ENCODE measurements at regions not wholly inside any gene's neighbourhood (a gene's known extent, or its start where the extent isn't known, plus 50 kb on each side); places are given as distances from the start of the nearest gene placed in this dataset.
A peak's percentile ranks its signal among the peaks of the same experiment; 100 is the strongest.

DNA sequence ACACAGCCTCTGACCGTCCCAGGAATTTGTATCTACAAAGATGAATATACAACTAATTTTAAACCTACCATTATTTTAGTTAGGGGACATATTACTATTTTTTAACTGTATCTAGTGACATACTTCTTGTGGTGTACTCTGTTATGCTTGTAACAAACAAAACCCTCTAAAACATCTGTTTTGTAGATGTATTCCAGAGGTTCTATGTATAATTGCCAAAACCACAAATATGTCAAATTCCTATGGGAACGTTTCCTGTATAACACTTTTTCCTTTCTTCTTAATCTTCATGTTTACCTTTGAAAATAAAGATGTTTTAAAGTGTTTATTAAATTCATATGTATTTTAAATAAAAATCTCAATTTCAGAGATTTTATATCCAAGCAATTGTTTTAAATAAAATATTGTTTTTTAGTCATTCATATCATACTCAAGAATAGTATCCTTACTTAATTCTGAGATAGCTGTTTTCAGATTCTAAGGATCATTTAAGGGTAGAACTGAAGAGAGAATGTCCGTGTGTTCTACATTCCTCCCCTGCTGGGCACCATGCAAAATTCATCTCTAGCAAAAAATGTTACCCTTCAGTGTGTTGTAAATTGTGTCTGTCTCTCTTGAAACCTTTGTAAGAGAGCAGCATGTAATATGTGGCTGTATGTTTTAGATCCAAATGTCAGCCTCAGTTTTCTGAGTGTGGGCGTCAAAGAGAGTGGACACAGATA is 1327.7 kb downstream of the EFNB2 start:
- DNase-seq (ENCODE audit: extremely low read depth in 1 of 2, low read depth in 1 of 2), result no peak

DNA sequence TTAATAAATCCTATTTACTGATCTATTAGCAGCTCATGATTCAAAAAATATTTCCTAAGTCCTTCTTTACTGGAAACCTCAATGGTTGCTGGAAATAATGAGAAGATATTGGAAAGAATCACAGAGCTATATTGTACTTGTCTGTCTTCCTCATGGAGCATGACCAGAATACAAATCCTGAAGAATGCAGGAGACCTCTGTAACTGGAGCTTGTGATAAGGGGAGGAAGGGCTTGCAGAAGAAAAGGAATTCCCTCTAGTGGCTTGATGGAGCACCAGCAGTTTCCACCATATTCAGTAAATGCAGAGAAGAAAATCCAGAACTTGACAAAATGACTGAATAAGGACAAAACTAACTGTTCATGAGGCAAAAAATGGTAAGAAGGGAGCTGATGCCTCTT is 1333.1 kb downstream of the EFNB2 start:
- no peak for DNase-seq (ENCODE audit: extremely low read depth in 1 of 2, low read depth in 1 of 2)

DNA sequence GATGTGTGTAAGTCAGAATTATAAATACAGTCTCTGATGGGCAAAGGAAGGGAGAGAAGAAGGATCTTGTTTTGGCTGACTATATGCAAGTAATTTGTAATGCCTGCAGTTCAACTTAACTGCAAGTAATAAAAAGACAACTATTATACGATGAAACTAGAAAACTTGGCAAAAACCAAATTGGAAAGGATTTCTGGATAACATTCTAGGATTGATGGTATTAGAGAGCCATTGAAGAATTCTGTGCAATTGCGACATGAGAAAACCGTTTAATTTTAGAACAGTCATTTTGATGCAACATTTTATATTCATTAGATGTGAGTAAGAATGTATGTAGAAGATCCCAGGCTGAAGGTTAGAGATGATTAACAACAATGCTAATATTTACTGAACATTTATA is 1334.1 kb downstream of the EFNB2 start:
- no peak for DNase-seq (ENCODE audit: extremely low read depth in 1 of 2, low read depth in 1 of 2)

DNA sequence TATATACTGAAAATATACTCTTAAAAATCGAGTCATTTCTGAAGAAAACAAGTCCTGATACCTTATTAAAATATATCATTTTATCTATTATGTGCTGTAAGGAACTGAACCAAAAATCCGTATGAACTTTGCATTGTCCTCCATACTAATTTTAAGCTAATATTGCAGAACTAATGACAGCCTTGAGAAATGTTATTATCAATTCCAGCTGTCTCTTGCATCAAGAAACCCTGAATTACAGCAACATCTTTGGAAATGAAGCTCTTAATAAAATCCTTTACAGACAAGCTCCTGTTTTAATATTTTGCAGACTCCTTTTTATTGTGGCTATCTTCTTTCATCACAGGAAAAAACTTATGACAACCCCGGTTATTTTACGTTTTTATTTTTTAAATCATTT is 1335.3 kb downstream of the EFNB2 start:
- no peak for DNase-seq (ENCODE audit: extremely low read depth in 1 of 2, low read depth in 1 of 2)

DNA sequence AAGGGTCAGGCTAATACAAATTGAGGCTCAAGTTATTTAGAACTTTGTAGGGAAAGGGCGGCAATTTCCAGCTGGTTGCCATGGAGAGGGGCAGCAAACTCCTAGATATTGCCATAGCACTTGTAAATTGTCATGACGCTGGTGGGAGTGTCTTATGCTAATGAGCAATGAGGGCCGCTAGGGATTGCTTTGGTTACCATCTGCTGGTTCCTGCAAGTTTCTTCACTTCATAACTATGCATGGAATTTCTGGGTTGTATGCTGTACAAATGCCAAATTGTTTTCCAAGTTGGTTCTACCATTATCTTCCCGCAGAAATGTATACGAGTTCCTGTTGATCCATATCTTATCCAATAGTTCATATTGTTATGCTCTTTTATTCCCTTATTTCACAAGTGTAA is 1339.4 kb downstream of the EFNB2 start:
- DNase-seq (ENCODE audit: extremely low read depth in 1 of 2, low read depth in 1 of 2), result no peak

DNA sequence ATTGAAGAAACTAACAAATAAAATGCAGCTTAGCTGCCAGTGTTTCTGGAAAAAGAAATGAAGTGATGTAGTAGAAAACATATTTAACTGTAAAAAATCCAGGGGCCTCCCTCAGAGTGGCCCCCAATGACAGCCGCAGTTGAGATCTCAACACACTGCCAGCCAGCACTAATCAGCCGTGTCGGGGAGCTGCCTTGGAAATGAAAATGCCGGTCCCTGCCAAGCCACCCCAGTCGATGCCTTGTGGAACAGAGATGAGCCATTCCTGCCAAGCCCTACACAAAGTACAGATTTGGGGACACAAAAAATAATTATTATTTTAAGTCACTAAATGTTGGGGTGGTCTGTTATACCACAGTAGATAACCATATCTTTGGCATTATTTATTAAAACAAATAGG is 1342.4 kb downstream of the EFNB2 start:
- no peak for DNase-seq (ENCODE audit: extremely low read depth in 1 of 2, low read depth in 1 of 2)

DNA sequence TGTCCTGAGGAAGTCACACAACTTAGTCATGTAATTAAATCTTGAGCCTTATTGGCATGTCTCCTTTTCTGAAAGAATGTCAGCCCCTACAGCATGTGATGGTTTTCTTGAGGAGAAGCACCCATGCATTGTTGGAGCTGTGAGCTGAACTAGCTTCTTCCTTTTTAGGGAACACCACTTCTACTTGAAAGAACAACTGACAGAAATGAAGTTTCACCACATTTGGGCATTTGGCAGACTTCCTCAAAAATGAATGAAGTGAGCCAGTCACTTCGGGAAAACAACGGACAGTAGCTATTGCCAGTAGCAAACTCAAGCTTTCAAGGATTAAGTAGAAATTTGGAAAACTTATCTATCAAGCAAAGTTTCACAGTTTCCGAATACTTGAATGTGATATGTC is 1351.3 kb downstream of the EFNB2 start:
- no peak for DNase-seq (ENCODE audit: extremely low read depth in 1 of 2, low read depth in 1 of 2)

DNA sequence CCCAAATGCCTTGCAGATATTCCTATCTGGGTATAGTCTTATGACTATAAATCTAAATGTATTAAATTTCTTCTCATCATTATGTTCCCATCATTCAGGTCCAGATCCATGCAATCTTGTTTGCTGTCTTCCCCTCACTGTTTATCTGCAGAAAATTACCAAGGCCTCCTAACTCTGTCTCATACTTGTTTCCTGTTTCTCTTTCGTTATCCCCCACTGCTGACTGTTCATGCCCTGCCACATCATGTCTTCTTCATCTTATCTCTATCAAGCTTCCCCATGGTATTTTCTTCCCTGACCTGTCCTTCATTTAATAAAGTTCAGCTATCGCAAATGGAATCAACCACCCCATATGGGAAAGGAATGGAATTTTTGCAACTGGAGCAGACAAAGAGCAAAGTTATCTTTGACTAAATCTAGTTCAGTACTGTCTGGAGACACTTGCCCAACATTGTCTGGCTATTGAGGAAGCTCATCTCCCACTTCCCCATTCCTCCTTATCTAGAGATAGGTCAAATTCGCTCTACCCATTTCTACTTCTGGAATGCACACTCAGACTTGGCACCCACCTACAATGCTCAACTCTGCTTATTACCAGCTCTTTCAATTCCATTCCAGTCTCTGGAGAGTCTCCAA is 1358.1 kb downstream of the EFNB2 start:
- no peak for DNase-seq (ENCODE audit: extremely low read depth in 1 of 2, low read depth in 1 of 2)

DNA sequence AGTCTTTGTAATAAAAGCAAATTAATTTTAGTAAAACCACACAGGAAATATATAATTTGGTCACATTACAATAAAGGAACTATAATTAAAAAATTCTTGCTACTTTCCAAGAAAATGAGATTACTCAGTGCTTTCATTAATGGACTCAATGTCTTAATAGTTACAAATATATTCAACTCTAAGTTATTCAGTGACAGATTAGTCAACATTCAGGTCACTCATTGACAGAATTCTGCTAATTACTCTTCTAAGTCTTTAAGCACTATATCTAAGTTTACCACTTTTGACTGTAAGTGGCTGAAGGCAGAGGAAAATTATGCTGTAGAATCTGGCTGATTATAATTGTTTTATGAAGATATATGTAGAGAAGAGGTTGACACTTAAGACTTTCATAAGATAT is 1365.0 kb downstream of the EFNB2 start:
- no peak for DNase-seq (ENCODE audit: extremely low read depth in 1 of 2, low read depth in 1 of 2)

DNA sequence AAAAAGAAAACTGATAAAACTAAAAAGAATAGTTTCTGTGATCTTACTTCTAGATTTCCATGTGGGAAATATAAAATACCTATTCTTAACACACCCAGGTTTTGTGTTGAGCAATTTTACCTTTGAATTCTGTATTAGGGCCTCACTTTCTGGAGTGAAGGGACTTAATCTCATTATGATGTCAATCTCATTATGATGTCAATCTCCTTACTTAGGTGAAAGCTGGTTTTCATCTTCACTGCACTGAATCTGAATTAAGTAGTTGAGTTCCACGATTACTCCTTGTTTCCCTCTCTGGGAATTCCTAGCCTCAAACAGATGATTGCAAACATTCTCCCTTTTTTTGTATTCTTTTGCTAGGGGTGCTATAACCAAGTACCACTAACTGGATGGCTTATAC is 1367.2 kb downstream of the EFNB2 start:
- no peak for DNase-seq (ENCODE audit: extremely low read depth in 1 of 2, low read depth in 1 of 2)

DNA sequence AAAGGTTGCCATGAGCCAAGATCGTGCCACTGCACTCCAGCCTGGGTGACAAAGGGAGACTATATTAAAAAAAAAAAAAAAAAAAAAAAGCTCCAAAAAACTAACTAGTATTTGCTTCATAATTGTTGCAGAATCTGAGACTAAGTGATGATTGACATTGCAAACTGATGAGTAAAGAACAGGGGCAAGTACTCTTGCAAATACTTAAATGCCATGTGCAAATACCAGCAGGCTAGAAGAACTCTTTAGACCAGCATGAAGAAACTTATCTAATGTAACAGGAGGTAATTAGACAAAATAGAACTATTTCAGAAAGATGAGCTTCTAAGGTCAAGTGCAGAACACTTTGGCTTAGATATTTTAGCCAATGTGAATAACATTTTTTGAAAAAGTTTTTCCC is 1368.1 kb downstream of the EFNB2 start:
- no peak for DNase-seq (ENCODE audit: extremely low read depth in 1 of 2, low read depth in 1 of 2)

DNA sequence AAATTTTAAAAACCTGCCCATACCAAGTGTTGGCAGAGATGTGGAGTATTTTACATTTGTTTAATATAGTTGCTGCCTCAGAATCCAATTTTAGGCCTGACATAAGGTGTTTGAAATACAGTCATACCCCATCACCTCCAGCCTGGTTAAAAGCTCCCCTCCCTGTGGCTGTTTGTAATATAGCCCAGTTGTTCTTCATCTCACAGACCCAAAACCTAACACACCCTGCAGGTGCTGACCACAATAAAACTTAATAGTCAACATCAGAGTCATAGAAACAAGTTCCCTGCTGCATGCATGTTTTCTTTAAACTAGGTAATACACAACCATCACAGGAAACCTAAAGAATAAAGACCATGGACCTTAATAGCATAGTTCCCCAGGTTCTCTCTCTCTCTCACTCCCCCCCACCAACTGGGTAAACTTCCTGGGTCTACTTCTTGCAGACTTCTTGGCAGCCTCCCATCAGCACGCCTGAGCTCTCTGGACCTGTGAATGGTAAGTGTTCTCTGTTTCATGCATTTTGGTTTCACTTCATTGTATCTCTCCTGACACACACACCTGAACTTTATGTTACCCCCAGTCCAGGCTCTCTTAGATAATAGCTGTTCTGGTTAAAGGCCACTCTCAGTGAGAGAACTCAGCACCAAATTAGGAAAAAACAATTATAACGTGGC is 1369.9 kb downstream of the EFNB2 start:
- DNase-seq (ENCODE audit: extremely low read depth in 1 of 2, low read depth in 1 of 2), result no peak

DNA sequence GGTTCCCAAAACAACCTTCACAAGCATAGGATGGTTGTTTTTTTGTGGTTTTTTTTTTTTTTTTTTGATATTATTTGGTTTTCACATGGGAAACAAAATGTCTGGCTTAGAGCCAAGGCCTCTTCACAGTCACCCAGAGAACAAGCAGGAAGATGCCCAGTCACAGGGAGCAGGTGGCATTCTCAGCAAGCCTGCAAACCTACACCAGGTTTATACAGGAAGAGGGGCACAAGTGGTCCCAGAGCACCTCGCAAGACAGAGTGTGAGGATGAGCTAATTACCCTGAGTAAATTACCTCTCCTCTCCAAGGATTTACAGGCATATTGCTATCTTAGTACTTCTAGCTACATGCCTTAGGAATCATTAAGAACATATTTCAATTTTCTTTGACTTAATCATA is 1375.6 kb downstream of the EFNB2 start:
- no peak for DNase-seq (ENCODE audit: extremely low read depth in 1 of 2, low read depth in 1 of 2)

DNA sequence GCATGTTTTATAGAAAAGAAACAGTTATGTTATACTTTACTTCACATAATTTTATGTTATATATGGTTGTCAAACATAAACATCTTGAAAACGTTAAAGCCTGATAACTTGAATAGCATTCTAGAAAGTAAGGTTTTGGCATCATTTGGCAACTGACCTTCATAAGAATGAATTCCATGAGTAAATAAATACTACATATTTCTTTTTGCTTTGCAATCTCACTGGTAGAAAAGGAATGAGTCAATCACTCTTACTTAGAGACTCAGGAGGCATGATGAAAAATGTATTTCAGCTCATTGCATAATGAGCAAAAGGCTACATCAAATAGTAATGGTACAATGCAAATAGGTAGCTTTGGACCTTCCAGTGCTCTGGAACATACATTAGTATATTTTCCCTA is 1381.9 kb downstream of the EFNB2 start:
- no peak for DNase-seq (ENCODE audit: extremely low read depth in 1 of 2, low read depth in 1 of 2)

DNA sequence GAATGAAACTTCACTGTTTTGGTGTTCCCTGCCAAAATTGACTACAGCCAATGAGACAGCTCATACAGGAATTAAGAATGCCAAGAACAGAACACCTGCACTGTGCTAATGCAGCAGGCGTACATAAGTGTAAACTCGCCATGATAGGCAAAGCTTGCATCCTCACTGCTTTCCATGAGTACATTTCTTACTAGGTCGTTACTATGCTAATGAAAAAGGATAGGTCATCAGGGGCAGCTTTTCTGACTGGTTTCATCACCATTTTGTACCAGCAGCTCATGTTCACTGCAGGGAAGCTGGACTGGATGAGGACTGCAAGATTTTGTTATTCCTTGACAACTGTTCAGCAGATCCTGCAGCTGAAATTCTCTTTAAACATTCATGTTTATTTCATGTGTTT is 1383.8 kb downstream of the EFNB2 start:
- no peak for DNase-seq (ENCODE audit: extremely low read depth in 1 of 2, low read depth in 1 of 2)

DNA sequence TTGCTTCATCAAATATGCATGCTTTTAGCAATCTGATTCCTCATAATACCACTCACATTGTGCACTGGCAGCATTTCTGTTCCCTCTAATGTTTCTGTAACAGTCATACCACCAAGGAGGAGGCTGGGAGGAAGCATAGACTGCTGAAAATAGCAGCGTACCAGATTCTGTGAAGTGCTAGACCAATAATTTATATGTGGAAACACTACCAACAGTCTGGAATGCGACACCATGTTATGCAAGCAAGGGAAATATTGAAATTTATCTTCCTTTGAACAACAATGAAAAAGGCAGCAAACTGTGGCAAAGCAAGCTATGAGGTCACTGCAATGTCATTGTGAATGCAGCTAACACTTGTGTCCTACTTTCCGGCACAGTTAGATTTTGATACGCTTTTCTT is 1388.0 kb downstream of the EFNB2 start:
- DNase-seq (ENCODE audit: extremely low read depth in 1 of 2, low read depth in 1 of 2), result no peak

DNA sequence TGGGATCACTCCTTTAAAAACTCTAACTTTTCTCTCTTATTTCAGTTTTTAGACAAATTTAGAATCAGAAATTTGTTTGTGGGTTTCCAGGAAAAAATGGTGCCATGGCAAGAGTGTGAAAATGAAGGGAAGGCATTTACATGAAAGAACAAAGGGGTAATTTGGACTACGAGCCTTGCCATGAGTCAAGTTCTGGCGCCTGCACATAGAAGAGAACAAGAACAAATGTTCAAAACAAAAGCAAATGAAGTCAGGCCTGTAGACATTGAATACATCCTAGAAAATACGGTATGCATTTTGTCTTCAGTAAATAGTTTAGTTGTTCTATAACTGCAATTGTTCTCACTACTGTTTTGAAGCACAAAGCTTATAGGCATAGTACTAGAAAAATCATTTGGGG is 1390.5 kb downstream of the EFNB2 start:
- no peak for DNase-seq (ENCODE audit: extremely low read depth in 1 of 2, low read depth in 1 of 2)

DNA sequence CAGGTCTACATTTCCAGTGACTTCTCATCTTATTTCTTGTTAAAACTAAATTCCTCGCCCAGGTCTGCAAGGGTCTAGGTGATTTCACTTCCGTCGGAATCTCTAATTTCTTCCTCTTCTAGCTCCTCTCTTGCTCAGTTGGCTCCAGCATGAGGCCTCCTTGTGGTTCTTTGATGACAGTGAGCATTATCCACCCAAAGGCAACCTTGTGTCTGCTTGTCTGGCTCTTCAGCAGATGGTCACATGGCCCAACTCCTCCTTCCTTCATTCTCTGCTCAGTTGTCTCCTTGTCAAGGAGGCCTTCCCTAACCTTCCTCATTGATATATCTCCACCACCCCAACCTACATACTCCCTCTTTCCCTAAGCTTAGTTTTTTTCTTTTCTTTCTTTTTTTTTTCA is 1391.4 kb downstream of the EFNB2 start:
- DNase-seq (ENCODE audit: extremely low read depth in 1 of 2, low read depth in 1 of 2), result no peak

DNA sequence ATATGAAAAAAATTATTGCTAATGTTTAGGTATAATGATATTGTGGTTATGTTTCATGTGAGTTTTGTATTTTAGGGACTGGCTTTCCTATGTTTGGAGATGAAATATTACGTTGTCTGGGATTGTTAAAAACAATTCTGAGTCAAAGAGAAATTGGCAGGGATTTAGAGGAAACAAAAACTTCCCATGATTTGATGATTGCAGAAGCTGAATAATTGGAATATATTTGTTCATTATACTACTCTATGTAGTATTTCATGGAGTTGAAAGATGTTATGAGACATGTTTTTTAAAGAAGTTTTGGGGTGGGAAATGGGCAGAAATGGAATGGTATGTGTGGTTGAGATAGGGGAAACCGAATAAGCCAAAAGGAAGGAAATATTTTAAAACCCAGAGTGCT is 1392.9 kb downstream of the EFNB2 start:
- no peak for DNase-seq (ENCODE audit: extremely low read depth in 1 of 2, low read depth in 1 of 2)

DNA sequence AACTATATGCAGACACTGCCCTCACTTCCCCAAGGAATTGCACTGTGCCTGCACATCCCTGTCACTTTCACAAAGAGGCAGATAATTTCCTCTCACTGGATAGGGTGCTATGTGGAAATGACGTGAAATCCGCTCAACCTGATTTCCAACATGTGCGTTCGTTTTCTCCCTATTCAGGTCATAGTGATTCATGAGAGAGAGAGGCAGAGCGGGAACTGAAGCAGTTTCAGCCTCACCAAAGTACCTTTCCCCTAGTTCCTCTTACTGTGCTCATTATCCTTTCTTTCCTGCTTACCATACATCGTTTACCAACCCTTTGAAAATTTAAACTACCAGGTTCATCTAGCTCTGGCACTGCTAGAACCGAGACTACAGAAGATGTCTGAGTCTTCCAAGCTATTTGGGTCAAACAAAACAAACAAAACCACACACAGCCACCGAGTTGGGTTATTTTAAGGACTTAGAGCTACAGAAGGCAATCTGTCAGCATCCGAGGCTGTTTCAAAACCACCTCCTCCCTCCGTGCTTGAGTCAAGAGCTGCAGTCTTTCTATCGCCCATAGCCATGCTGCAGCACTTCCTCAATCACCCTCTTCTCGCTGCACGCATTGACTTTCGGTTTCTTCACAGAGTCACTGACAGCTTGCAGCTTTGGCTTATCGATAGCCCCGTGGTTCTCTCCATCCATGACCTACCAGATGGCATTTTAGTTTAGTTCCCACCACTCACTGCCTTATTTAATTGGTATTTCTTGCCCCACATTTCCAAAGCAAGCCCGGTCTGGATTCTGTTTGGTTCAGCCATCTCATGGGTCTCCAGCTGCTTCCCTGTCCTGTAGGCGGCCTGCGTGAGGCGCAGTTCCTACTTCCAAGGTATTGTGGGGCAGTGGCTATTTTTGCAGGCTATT is 1395.8 kb downstream of the EFNB2 start:
- peak; percentile 20 to 40 for DNase-seq (ENCODE audit: extremely low read depth in 1 of 2, low read depth in 1 of 2)

DNA sequence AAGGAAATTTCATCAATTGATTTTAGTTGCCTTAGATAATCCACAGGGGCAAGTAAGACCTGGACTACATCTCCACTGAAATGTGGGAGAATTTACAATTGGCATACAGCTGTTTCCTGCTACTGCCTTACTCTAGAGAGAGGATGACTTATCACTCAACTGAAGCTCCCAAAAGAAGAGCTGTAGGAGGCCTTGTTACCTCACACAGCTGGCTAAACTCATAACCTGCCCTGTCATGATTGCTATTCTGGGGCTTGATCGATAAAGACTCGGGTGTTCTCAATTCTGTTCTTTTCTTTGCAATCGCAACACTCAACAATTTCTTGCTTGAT is 1396.4 kb downstream of the EFNB2 start:
- DNase-seq (ENCODE audit: extremely low read depth in 1 of 2, low read depth in 1 of 2), result no peak
